Suprapubic skin (tissue), 4 donors: ENCODE measurements at regions not wholly inside any gene's neighbourhood (a gene's known extent, or its start where the extent isn't known, plus 50 kb on each side); places are given as distances from the start of the nearest gene placed in this dataset.
"Not testable (repeated sequence)": the region's sequence is repeated elsewhere in the genome, so short reads cannot be mapped to it uniquely, and the experiment has no call there.

Experiments used
- DNase-seq, 2 donors: peaks; one replicate each; pipeline ENCODE4 v3.0.0-alpha.2; 2019; ENCODE audit warnings: low spot score in 2 of 2
- H3K27ac ChIP-seq: fragments of 200-600 bp; sonication (generic); one replicate; pipeline ENCODE4 v1.5.1; 2019
- H3K27me3 ChIP-seq: fragments of 200-600 bp; sonication (generic); one replicate; pipeline ENCODE4 v1.5.1; 2019
- H3K36me3 ChIP-seq: fragments of 200-600 bp; sonication (generic); one replicate; pipeline ENCODE4 v1.5.1; 2019
- H3K4me1 ChIP-seq: fragments of 200-600 bp; sonication (generic); one replicate; pipeline ENCODE4 v1.5.1; 2019
- H3K4me3 ChIP-seq: fragments of 200-600 bp; sonication (generic); one replicate; pipeline ENCODE4 v1.5.1; 2019; ENCODE audit warnings: mild to moderate bottlenecking
- H3K9me3 ChIP-seq: fragments of 200-600 bp; sonication (generic); one replicate; pipeline ENCODE4 v1.5.1; 2019
- EP300 ChIP-seq: sonication (generic); formaldehyde crosslinking; IDR thresholded peaks from one replicate; pipeline ENCODE4 v1.6.1; 2017; ENCODE audit warnings: antibody characterized with exemption
- POLR2A ChIP-seq, 2 donors: fragments of 450-650 bp; IDR thresholded peaks; one replicate each; pipeline ENCODE4 v1.6.1; 2017; ENCODE audit warnings: antibody characterized with exemption in 2 of 2, mild to moderate bottlenecking in 2 of 2, moderate library complexity in 2 of 2
- POLR2AphosphoS5 ChIP-seq, 3 donors: sonication (generic); formaldehyde crosslinking; IDR thresholded peaks; one replicate each; pipeline ENCODE4 v1.6.1; 2017; ENCODE audit warnings: antibody characterized with exemption in 3 of 3
- WGBS: methylation state at CpG from one replicate; pipeline ENCODE4 v1.1.5; 2018; 5-methylcytosine and 5-hydroxymethylcytosine counted together
- TF ChIP-seq, protein P1 (sequence below), 2 donors: fragments of 200-600 bp in 1 of 2; fragments of 450-650 bp in 1 of 2; sonication (generic) in 1 of 2; IDR thresholded peaks; one replicate each; pipeline ENCODE4 v1.5.1; 2016 to 2019; ENCODE audit warnings: antibody characterized with exemption in 2 of 2, mild to moderate bottlenecking in 1 of 2, moderate library complexity in 1 of 2

DNA sequence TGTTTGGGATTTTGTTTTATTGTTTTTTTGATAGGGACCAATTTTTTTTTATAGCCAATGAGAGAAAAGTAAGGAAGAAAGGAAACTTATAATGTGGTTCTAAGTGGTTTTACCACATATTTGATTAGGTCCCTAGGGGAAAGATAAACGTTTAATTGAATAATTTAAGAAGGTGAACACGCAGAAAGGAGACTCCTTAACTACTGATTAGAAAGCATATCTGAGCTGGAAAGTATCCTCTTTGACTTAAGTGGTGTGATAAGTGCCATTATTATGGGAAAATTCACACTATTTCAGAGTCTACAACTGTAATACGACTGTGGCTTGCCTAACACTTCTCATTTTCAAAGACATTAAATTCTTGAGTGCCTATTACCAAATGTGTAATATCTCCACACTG is 106.5 kb upstream of the GRAMD1B start:
- TF ChIP-seq POLR2A (IDR thresholded peaks at IDR 0.05), result no peak
- no peak for TF ChIP-seq POLR2AphosphoS5 (IDR thresholded peaks at IDR 0.05)
- TF ChIP-seq, protein P1, sequence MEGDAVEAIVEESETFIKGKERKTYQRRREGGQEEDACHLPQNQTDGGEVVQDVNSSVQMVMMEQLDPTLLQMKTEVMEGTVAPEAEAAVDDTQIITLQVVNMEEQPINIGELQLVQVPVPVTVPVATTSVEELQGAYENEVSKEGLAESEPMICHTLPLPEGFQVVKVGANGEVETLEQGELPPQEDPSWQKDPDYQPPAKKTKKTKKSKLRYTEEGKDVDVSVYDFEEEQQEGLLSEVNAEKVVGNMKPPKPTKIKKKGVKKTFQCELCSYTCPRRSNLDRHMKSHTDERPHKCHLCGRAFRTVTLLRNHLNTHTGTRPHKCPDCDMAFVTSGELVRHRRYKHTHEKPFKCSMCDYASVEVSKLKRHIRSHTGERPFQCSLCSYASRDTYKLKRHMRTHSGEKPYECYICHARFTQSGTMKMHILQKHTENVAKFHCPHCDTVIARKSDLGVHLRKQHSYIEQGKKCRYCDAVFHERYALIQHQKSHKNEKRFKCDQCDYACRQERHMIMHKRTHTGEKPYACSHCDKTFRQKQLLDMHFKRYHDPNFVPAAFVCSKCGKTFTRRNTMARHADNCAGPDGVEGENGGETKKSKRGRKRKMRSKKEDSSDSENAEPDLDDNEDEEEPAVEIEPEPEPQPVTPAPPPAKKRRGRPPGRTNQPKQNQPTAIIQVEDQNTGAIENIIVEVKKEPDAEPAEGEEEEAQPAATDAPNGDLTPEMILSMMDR (IDR thresholded peaks at IDR 0.05), result no peak
- no peak for TF ChIP-seq EP300

DNA sequence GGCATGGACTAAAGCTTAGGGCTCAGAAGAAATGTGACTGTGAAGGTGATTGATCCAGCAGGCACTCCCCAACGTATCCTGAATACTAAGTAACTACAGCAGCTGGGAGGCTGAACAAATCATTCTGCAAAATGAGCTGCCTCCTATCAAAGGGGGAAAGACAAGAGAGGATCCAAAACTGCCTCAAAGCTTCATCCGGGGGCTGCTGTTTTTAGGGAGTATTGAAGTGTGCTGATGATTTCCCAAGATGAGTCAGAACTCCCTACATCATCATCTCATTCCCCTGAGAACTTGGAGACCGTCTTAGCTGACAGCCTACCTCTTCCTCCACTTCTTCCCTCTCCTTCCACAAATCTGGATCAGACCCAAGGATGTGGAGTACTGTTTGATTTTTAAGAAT is 108.4 kb upstream of the GRAMD1B start:
- TF ChIP-seq POLR2A (IDR thresholded peaks at IDR 0.05) (no peak), POLR2AphosphoS5 (IDR thresholded peaks at IDR 0.05) (no peak), EP300 (no peak)
- TF ChIP-seq, protein P1 (IDR thresholded peaks at IDR 0.05), result no peak
- Histone ChIP-seq H3K36me3 (no peaks in the 10 kb centered on the region), H3K27me3 (no peaks in the 10 kb centered on the region), H3K4me3 (no peak overlapping the region), H3K9me3 (no peaks in the 10 kb centered on the region), H3K4me1 (no peaks in the 10 kb centered on the region), H3K27ac (no peak overlapping the region)
- no peak for DNase-seq
- WGBS, result 54% methylated on average over 3 of the region's 3 CpGs

More for the DNA sequence above, 106.5 kb upstream of the GRAMD1B start:
- no peaks in the 10 kb centered on the region for H3K4me1 ChIP-seq
- H3K27me3 ChIP-seq, result no peaks in the 10 kb centered on the region
- H3K27ac ChIP-seq, result no peak overlapping the region
- DNase-seq, result no peak
- H3K4me3 ChIP-seq, result no peak overlapping the region
- no peaks in the 10 kb centered on the region for H3K9me3 ChIP-seq
- H3K36me3 ChIP-seq, result no peaks in the 10 kb centered on the region
- 52% methylated on average over 3 of the region's 3 CpGs for WGBS

DNA sequence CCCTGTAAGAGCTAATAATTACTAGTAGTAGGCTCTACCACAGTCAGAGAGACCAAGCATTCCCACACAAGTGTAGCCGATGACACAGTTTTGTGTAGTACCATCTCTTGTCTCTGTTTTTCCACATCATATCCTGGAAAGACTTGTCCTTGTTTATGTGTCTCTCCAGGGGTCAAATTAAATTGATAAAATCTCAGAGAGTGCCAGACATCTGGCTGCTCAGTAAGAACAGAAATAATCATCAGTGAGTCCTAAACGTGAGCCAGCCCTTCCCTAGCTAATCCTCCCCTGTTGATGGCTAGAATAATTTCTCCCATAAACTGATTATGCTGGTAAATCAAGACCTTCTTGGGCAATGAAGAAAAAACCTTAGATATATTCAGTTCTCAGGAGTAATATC is 111.4 kb upstream of the GRAMD1B start:
- TF ChIP-seq POLR2A (IDR thresholded peaks at IDR 0.05) (no peak), EP300 (no peak)
- TF ChIP-seq, protein P1 (IDR thresholded peaks at IDR 0.05), result no peak
- Histone ChIP-seq H3K27me3 (no peaks in the 10 kb centered on the region), H3K4me1 (no peaks in the 10 kb centered on the region), H3K36me3 (no peaks in the 10 kb centered on the region), H3K27ac (no peak overlapping the region), H3K4me3 (no peak overlapping the region), H3K9me3 (no peaks in the 10 kb centered on the region)
- whole genome bisulfite sequencing, result 56% methylated on average over 2 of the region's 2 CpGs
- no peak for DNase-seq

DNA sequence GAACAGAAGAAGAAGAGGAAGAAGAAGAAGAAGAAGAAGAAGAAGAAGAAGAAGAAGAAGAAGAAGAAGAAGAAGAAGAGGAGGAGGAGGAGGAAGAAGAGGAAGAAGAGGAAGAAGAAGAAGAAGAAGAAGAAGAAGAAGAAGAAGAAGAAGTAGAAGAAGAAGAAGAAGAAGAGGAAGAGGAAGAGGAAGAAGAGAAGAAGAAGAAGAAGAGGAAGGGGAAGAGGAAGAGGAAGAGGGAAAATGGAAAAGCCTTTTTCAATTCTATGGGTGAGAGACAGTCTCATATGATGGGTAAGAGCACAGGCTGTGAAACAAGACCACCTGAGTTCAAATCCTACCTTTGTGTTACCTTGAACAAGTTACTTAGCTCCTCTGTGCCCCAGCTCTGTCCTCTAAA is 111.9 kb upstream of the GRAMD1B start:
- H3K36me3 ChIP-seq, result not testable (repeated sequence)

DNA sequence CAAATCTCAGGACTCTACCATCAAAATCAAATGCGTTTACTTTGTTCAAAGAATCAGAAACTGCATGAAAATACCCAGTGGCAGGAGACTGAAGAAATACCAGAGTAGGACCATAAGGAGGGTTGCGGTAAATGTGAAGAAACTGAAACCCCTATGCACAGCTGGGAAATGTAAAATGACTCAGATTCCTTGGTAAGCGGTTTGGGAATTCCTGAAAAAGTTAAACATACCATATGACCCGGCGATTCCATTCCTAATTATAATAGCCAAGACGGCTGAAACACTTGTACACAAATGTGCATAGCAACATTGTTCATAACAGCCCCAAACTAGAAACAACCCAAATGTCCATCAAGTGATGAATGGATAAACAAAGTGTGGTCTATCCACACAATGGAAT is 114.1 kb upstream of the GRAMD1B start:
- H3K4me1 ChIP-seq, result no peaks in the 10 kb centered on the region
- DNase-seq, result no peak
- no peak for TF ChIP-seq POLR2A (IDR thresholded peaks at IDR 0.05)
- TF ChIP-seq POLR2AphosphoS5 (IDR thresholded peaks at IDR 0.05), result no peak
- TF ChIP-seq, protein P1 (IDR thresholded peaks at IDR 0.05), result no peak
- no peak for TF ChIP-seq EP300
- no peak overlapping the region for H3K4me3 ChIP-seq
- no peaks in the 10 kb centered on the region for H3K36me3 ChIP-seq
- WGBS, result 82% methylated on average over 6 of the region's 6 CpGs
- H3K27ac ChIP-seq, result no peak overlapping the region
- H3K9me3 ChIP-seq, result no peaks in the 10 kb centered on the region
- H3K27me3 ChIP-seq, result no peaks in the 10 kb centered on the region

More for the DNA sequence above, 111.9 kb upstream of the GRAMD1B start:
- DNase-seq, H3K4me3 ChIP-seq, H3K9me3 ChIP-seq, H3K27me3 ChIP-seq, H3K27ac ChIP-seq, H3K4me1 ChIP-seq: not testable (repeated sequence)

DNA sequence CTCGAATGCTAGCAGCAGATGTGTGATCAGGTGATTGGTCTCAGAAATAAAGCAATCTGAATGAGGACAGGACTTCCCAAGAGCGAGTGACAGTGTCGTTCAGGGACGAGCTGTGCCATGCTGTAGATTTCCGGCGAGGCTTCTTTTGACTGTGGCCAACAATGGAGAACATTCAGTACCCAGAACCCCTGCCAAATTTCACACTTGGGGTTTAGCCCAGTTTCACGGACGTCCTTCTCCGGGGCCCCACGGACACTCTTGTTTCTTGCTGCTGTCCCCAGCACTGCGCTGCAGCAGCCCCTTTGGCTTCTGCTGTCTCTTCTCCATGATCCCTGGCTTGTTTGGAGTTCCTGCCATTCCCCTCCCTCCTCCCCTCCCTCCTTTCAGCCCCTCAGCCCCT is 115.1 kb upstream of the GRAMD1B start:
- 73% methylated on average over 11 of the region's 11 CpGs for WGBS
- no peaks in the 10 kb centered on the region for H3K27me3 ChIP-seq

More for the DNA sequence above, 115.1 kb upstream of the GRAMD1B start:
- no peak for DNase-seq
- H3K9me3 ChIP-seq, result no peaks in the 10 kb centered on the region
- H3K4me1 ChIP-seq, result no peaks in the 10 kb centered on the region
- TF ChIP-seq EP300 (no peak), POLR2AphosphoS5 (IDR thresholded peaks at IDR 0.05) (no peak), POLR2A (IDR thresholded peaks at IDR 0.05) (no peak)
- TF ChIP-seq, protein P1 (IDR thresholded peaks at IDR 0.05), result no peak
- H3K27ac ChIP-seq, result no peak overlapping the region
- no peaks in the 10 kb centered on the region for H3K36me3 ChIP-seq
- H3K4me3 ChIP-seq, result no peak overlapping the region
